CD4-positive, alpha-beta T cell treated with Interleukin-4 for 4 hours (primary cell): ENCODE measurements at regions not wholly inside any gene's neighbourhood (a gene's known extent, or its start where the extent isn't known, plus 50 kb on each side); places are given as distances from the start of the nearest gene placed in this dataset.

Experiments used
- DNase-seq: peaks from one replicate; pipeline ENCODE4 v3.0.0-alpha.2; 2020

- DNase-seq, result no peak
Measured at GRCh38 chr20:1784586-1784985, 110.6 kb upstream of the SIRPA start.

GRCh38 chr20:1783245-1783644 is 112.0 kb upstream of the SIRPA start:
- DNase-seq, result no peak

- no peak for DNase-seq
Measured at GRCh38 chr20:1782181-1782580, 113.0 kb upstream of the SIRPA start.

GRCh38 chr20:1779567-1779966 is 115.6 kb upstream of the SIRPA start:
- DNase-seq, result no peak

DNA sequence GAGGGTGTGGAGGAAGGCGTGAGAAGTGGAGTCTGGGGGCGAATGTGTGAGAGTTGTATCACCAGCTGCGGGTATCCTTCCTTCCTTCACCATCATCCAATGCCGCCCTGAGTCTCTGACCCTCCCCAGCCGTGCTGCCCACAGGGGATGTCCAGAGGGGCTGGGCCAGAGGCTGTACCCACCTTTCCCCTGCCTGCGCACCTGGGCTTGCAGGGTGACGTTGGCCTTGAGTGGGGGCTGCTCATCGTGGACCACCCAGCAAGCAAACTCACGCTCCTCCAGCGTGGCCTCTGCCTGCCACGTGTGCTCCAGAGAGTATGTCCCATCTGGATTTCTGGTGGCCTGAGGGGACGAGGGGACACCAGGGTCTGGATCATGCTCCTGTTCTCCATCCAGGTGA is 116.9 kb upstream of the SIRPA start:
- no peak for DNase-seq

GRCh38 chr20:1777476-1777820 is 117.8 kb upstream of the SIRPA start:
- DNase-seq, result no peak

- peak; percentile 79 for DNase-seq
Measured at GRCh38 chr20:1776681-1777475, 118.3 kb upstream of the SIRPA start.

- no peak for DNase-seq
Measured at GRCh38 chr20:1775117-1775516, 117.5 kb upstream of the SIRPG start.

- no peak for DNase-seq
Measured at GRCh38 chr20:1774479-1774878, 116.9 kb upstream of the SIRPG start.

DNA sequence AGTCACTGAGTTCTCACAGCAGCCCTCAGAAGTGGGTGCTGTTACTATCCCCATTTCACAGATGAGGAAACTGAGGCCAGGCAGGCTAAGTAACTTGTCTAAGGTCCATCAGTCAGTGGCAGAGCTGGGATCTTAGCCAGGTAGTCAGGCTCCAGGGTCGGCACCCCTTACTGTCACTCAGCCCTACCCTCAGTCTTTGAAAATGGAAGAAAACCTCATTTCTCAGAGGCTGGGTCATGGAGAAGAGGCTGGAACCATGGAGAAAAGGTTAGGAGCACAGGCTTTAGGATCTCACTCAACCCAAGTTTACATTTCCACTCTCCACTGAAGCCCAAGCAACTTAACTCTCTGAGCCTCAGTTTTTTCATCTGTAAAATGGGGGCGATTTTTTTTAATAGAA is 116.2 kb upstream of the SIRPG start:
- DNase-seq, result no peak

- DNase-seq, result no peak
Measured at GRCh38 chr20:1769491-1769890, 111.9 kb upstream of the SIRPG start.

DNA sequence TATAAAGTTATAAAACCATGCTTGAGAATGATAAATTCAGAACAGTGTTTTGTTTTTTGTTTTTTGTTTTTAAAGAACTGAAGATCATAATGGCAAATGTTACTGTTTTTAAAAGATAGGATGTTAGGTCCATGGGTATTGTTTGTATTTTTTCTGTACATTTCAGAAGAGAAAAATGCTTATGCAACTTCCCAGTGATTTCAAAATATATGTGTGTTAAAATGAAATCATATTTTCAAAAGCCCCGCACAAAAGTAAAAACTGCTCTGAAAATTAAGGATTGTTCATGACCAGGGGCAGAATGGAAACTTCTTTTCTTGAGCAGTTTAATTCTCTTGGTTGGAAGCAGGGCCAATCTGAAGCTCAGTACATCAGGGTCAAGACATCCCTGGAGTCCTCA is 109.2 kb upstream of the SIRPG start:
- DNase-seq, result no peak

GRCh38 chr20:1764136-1765033 is 106.8 kb upstream of the SIRPG start:
- peak; percentile 56 for DNase-seq

- DNase-seq, result no peak
Measured at GRCh38 chr20:1761598-1761997, 104.0 kb upstream of the SIRPG start.

GRCh38 chr20:1761116-1761515 is 103.5 kb upstream of the SIRPG start:
- no peak for DNase-seq

- DNase-seq, result no peak
Measured at GRCh38 chr20:1758765-1759164, 101.2 kb upstream of the SIRPG start.

GRCh38 chr20:1757606-1758512 is 100.3 kb upstream of the SIRPG start:
- DNase-seq, result no peak

- no peak for DNase-seq
Measured at GRCh38 chr20:1757072-1757471, 99.5 kb upstream of the SIRPG start.

GRCh38 chr20:1754749-1755148 is 97.2 kb upstream of the SIRPG start:
- DNase-seq, result no peak

DNA sequence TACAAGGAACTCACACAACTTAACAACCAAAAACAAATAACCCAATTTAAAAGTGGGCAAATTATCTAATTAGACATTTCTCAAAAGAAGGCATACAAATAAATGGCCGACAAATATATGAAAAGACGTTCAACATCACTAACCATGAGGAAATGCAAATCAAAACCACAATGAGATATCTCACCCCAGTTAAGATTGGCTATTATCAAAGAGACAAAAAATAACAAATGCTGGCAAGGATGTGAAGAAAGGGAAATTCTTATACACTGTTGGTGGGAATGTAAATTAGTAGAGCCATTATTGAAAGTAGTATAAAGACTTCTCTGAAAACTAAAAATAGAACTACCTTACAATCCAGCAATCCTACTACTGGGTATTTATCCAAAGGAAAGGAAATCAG is 96.7 kb upstream of the SIRPG start:
- no peak for DNase-seq

DNA sequence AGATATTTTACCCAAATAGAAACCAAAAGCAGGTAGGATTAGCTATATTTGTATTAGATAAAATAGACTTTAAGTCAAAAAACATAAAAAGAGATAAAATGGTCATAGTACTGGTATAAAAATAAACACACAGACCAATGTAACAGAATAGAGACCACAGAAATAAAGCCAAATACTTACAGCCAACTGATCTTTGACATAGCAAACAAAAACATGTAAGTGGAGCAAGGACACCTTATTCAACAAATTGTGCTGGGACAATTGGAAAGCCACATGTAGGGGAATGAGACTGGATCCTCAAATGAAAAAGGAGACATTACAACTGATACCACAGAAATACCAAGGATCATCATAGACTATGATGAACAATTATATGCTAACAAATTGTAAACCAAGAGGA is 94.5 kb upstream of the SIRPG start:
- DNase-seq, result no peak

DNA sequence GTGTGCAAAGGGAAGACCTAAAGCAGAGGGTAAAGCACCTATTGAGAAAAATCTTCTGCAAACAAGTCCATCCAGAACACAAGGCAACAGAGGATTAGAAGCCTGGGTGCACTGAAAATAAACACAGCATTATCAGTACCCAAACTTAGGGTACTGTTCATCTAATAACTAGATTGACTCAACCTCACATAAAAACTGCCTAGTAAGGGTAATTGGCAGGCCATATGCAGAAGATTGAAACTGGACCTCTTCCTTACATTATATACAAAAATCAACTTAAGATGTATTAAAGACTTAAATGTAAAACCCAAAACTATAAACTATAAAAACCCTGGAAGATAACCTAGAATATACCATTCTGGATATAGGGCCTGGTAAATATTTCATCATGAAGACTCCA is 91.2 kb upstream of the SIRPG start:
- DNase-seq, result no peak

GRCh38 chr20:1747953-1748577 is 90.5 kb upstream of the SIRPG start:
- DNase-seq, result no peak
